H1 (cell line): ENCODE measurements at regions not wholly inside any gene's neighbourhood (a gene's known extent, or its start where the extent isn't known, plus 50 kb on each side); places are given as distances from the start of the nearest gene placed in this dataset.

ENCODE experiments used
- ATF2 ChIP-seq: IDR thresholded peaks from 2 replicates; pipeline ENCODE4 v1.6.1; 2012; ENCODE audit warnings: low read length, inconsistent platforms
- CEBPB ChIP-seq: IDR thresholded peaks from 2 replicates; pipeline ENCODE4 v1.6.1; 2012; ENCODE audit warnings: low read depth, low read length
- SP4 ChIP-seq: IDR thresholded peaks from 2 replicates; pipeline ENCODE4 v1.6.1; 2012; ENCODE audit warnings: low read length, inconsistent platforms
- TAF1 ChIP-seq: IDR thresholded peaks from 2 replicates; pipeline ENCODE4 v1.6.1; 2011; ENCODE audit warnings: mild to moderate bottlenecking, low read depth, low read length
- TBP ChIP-seq: IDR thresholded peaks from 2 replicates; pipeline ENCODE4 v1.6.1; 2011; ENCODE audit warnings: low read depth, low read length, improper control_type of control experiment
- TF ChIP-seq, protein P1 (sequence below): fragments of 300-600 bp; sonication (generic); IDR thresholded peaks from 2 replicates; pipeline ENCODE4 v1.7.1; 2012; ENCODE audit warnings: low read length, moderate library complexity, mild to moderate bottlenecking, inconsistent platforms; ENCODE audit not compliant: insufficient replicate concordance

GRCh38 chr14:89690139-89690538, 264.4 kb downstream of the EFCAB11 start (continued):
- TF ChIP-seq, protein P1, sequence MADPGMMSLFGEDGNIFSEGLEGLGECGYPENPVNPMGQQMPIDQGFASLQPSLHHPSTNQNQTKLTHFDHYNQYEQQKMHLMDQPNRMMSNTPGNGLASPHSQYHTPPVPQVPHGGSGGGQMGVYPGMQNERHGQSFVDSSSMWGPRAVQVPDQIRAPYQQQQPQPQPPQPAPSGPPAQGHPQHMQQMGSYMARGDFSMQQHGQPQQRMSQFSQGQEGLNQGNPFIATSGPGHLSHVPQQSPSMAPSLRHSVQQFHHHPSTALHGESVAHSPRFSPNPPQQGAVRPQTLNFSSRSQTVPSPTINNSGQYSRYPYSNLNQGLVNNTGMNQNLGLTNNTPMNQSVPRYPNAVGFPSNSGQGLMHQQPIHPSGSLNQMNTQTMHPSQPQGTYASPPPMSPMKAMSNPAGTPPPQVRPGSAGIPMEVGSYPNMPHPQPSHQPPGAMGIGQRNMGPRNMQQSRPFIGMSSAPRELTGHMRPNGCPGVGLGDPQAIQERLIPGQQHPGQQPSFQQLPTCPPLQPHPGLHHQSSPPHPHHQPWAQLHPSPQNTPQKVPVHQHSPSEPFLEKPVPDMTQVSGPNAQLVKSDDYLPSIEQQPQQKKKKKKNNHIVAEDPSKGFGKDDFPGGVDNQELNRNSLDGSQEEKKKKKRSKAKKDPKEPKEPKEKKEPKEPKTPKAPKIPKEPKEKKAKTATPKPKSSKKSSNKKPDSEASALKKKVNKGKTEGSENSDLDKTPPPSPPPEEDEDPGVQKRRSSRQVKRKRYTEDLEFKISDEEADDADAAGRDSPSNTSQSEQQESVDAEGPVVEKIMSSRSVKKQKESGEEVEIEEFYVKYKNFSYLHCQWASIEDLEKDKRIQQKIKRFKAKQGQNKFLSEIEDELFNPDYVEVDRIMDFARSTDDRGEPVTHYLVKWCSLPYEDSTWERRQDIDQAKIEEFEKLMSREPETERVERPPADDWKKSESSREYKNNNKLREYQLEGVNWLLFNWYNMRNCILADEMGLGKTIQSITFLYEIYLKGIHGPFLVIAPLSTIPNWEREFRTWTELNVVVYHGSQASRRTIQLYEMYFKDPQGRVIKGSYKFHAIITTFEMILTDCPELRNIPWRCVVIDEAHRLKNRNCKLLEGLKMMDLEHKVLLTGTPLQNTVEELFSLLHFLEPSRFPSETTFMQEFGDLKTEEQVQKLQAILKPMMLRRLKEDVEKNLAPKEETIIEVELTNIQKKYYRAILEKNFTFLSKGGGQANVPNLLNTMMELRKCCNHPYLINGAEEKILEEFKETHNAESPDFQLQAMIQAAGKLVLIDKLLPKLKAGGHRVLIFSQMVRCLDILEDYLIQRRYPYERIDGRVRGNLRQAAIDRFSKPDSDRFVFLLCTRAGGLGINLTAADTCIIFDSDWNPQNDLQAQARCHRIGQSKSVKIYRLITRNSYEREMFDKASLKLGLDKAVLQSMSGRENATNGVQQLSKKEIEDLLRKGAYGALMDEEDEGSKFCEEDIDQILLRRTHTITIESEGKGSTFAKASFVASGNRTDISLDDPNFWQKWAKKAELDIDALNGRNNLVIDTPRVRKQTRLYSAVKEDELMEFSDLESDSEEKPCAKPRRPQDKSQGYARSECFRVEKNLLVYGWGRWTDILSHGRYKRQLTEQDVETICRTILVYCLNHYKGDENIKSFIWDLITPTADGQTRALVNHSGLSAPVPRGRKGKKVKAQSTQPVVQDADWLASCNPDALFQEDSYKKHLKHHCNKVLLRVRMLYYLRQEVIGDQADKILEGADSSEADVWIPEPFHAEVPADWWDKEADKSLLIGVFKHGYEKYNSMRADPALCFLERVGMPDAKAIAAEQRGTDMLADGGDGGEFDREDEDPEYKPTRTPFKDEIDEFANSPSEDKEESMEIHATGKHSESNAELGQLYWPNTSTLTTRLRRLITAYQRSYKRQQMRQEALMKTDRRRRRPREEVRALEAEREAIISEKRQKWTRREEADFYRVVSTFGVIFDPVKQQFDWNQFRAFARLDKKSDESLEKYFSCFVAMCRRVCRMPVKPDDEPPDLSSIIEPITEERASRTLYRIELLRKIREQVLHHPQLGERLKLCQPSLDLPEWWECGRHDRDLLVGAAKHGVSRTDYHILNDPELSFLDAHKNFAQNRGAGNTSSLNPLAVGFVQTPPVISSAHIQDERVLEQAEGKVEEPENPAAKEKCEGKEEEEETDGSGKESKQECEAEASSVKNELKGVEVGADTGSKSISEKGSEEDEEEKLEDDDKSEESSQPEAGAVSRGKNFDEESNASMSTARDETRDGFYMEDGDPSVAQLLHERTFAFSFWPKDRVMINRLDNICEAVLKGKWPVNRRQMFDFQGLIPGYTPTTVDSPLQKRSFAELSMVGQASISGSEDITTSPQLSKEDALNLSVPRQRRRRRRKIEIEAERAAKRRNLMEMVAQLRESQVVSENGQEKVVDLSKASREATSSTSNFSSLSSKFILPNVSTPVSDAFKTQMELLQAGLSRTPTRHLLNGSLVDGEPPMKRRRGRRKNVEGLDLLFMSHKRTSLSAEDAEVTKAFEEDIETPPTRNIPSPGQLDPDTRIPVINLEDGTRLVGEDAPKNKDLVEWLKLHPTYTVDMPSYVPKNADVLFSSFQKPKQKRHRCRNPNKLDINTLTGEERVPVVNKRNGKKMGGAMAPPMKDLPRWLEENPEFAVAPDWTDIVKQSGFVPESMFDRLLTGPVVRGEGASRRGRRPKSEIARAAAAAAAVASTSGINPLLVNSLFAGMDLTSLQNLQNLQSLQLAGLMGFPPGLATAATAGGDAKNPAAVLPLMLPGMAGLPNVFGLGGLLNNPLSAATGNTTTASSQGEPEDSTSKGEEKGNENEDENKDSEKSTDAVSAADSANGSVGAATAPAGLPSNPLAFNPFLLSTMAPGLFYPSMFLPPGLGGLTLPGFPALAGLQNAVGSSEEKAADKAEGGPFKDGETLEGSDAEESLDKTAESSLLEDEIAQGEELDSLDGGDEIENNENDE: no peak
- TF ChIP-seq SP4: no peak
- TF ChIP-seq TBP: no peak
- TF ChIP-seq CEBPB: no peak
- no peak for TF ChIP-seq ATF2
- no peak for TF ChIP-seq TAF1
- TF ChIP-seq, all 59 proteins: peak for 0
